Endothelial cell of umbilical vein (primary cell): ENCODE measurements at regions not wholly inside any gene's neighbourhood (a gene's known extent, or its start where the extent isn't known, plus 50 kb on each side); places are given as distances from the start of the nearest gene placed in this dataset.

ENCODE experiments used
- BruUV-seq: library from RNA; stranded (reverse); fragments of 400-500 nt; replicated peaks from 2 replicates; lab custom pipeline; 2021; lab: Mats Ljungman, UMichigan
- CTCF ChIA-PET: fragments of 300-600, 350-600 bp; sonication (Branson Sonifier 250); formaldehyde crosslinking; loops from one replicate; lab custom pipeline; 2021; ENCODE audit warnings: antibody characterized with exemption, inconsistent platforms; lab: Charles Lee
- POLR2A ChIA-PET: fragments of 300-600, 350-600 bp; sonication (Branson Sonifier 250); formaldehyde crosslinking; loops from one replicate; lab custom pipeline; 2021; ENCODE audit warnings: antibody characterized with exemption, inconsistent platforms; lab: Charles Lee
- DNase-seq: peaks from one replicate; pipeline ENCODE4 v3.0.0-alpha.2; 2011; ENCODE audit warnings: low read depth, low spot score
- FAIRE-seq: peaks from 2 replicates; lab custom pipeline; 2011; peaks lifted over from hg19 to GRCh38; lab: Jason Lieb, UNC
- H2AFZ ChIP-seq: 2 replicates; pipeline ENCODE4 v1.6.0; 2012; ENCODE audit warnings: low read depth, low read length, control low read depth, inconsistent platforms
- H3K27ac ChIP-seq: 2 replicates; pipeline ENCODE4 v1.5.1; 2011; ENCODE audit warnings: low read depth, mild to moderate bottlenecking, control low read depth, low read length, moderate library complexity; ENCODE audit not compliant: insufficient read depth
- H3K27me3 ChIP-seq, 2 experiments: 2 replicates each; pipeline versions ENCODE4 v1.6.0 to v1.6.1; 2011; ENCODE audit warnings: low read length in 2 of 2, mixed read lengths in 1 of 2; ENCODE audit not compliant: control insufficient read depth in 2 of 2, insufficient read depth in 2 of 2
- H3K36me3 ChIP-seq, 2 experiments: 2 replicates in 1 of 2; 3 replicates in 1 of 2; pipeline ENCODE4 v1.5.1; 2011; ENCODE audit warnings: low read length in 2 of 2, mild to moderate bottlenecking in 1 of 2, moderate library complexity in 1 of 2; ENCODE audit not compliant: control insufficient read depth in 2 of 2, insufficient read depth in 2 of 2; ENCODE audit errors: extremely low read depth in 1 of 2
- H3K4me1 ChIP-seq: 3 replicates; pipeline ENCODE4 v1.5.1; 2011; ENCODE audit warnings: mild to moderate bottlenecking, low read length; ENCODE audit not compliant: control insufficient read depth, insufficient read depth; ENCODE audit errors: extremely low read depth
- H3K4me2 ChIP-seq: 2 replicates; pipeline ENCODE4 v1.6.1; 2011; ENCODE audit warnings: low read length, control low read depth, mixed read lengths; ENCODE audit not compliant: insufficient read depth
- H3K4me3 ChIP-seq, 3 experiments: fragments of 200-600 bp in 1 of 3; sonication (generic), shearing (Covaris generic) in 1 of 3; replicated peaks in 1 of 3; 2 replicates each; pipeline ENCODE4 v1.5.1; 2011 to 2016; ENCODE audit warnings: control low read depth in 3 of 3, low read length in 3 of 3, mild to moderate bottlenecking in 2 of 3, inconsistent platforms in 1 of 3, low read depth in 1 of 3, moderate library complexity in 1 of 3; ENCODE audit not compliant: insufficient read depth in 1 of 3
- H3K79me2 ChIP-seq: 2 replicates; pipeline ENCODE4 v1.6.0; 2012; ENCODE audit warnings: low read length, inconsistent platforms; ENCODE audit not compliant: control insufficient read depth, insufficient read depth
- H3K9ac ChIP-seq: replicated peaks from 2 replicates; pipeline ENCODE3; 2011; ENCODE audit warnings: low read length, control low read depth; ENCODE audit not compliant: insufficient read depth; ENCODE audit errors: extremely low read depth
- H3K9me1 ChIP-seq: replicated peaks from 3 replicates; pipeline ENCODE4 v1.6.0; 2011; ENCODE audit warnings: mild to moderate bottlenecking, low read length; ENCODE audit not compliant: control insufficient read depth, insufficient read depth; ENCODE audit errors: extremely low read depth
- H3K9me3 ChIP-seq: replicated peaks from 2 replicates; pipeline ENCODE4 v1.5.1; 2012; ENCODE audit warnings: low read length, inconsistent platforms; ENCODE audit not compliant: control insufficient read depth, insufficient read depth
- H4K20me1 ChIP-seq: replicated peaks from 2 replicates; pipeline ENCODE3; 2011; ENCODE audit warnings: mild to moderate bottlenecking, low read length; ENCODE audit not compliant: control insufficient read depth, insufficient read depth; ENCODE audit errors: extremely low read depth
- CTCF ChIP-seq, 2 donors: IDR thresholded peaks; 1 replicate in 1 of 2; 2 replicates in 1 of 2; pipeline ENCODE4 v1.5.1; 2011; ENCODE audit warnings: low read length in 2 of 2, mild to moderate bottlenecking in 2 of 2, moderate library complexity in 2 of 2, control low read depth in 1 of 2, inconsistent platforms in 1 of 2, low read depth in 1 of 2; ENCODE audit not compliant: insufficient read depth in 1 of 2; ENCODE audit errors: extremely low read depth in 1 of 2
- EZH2 ChIP-seq: IDR thresholded peaks from 2 replicates; pipeline ENCODE4 v1.6.1; 2012; ENCODE audit warnings: borderline replicate concordance, low read depth, mild to moderate bottlenecking, moderate library complexity, low read length, inconsistent platforms; ENCODE audit not compliant: severe bottlenecking
- FOS ChIP-seq: IDR thresholded peaks from 2 replicates; pipeline ENCODE4 v1.6.1; 2011; ENCODE audit warnings: mild to moderate bottlenecking, low read length, moderate library complexity, borderline replicate concordance; ENCODE audit not compliant: insufficient read depth
- GATA2 ChIP-seq: IDR thresholded peaks from 2 replicates; pipeline ENCODE4 v1.7.0; 2011; ENCODE audit warnings: low read depth, mild to moderate bottlenecking, moderate library complexity, mixed read lengths, low read length; ENCODE audit not compliant: insufficient read length, insufficient read depth
- JUN ChIP-seq: IDR thresholded peaks from 2 replicates; pipeline ENCODE4 v1.6.1; 2011; ENCODE audit warnings: borderline replicate concordance, low read depth; ENCODE audit not compliant: insufficient read length, insufficient read depth
- MAX ChIP-seq: IDR thresholded peaks from 2 replicates; pipeline ENCODE4 v1.6.1; 2011; ENCODE audit not compliant: insufficient read depth, insufficient read length
- MYC ChIP-seq: IDR thresholded peaks from one replicate; pipeline ENCODE4 v1.6.1; 2011; ENCODE audit warnings: mild to moderate bottlenecking, low read depth, low read length
- POLR2A ChIP-seq: IDR thresholded peaks from 2 replicates; pipeline ENCODE4 v1.6.1; 2012; ENCODE audit warnings: low read depth, mild to moderate bottlenecking, control low read depth, low read length
- POLR2AphosphoS5 ChIP-seq: IDR thresholded peaks from 2 replicates; pipeline ENCODE4 v1.6.1; 2012; ENCODE audit warnings: low read depth, mild to moderate bottlenecking, control low read depth, low read length, moderate library complexity; ENCODE audit not compliant: insufficient read depth
- dilution Hi-C: fragments of 300-500 bp; cut with MboI; formaldehyde crosslinking; loops from one replicate; pipeline ENCODE4 v1.15.0; 2019; ENCODE audit warnings: low sequenced_read_pairs; ENCODE audit not compliant: extremely low pct_ligation_motif_present
- intact Hi-C: fragments of 100-400 bp; cut with micrococcal nuclease; formaldehyde crosslinking; loops from one replicate; pipeline ENCODE4 v1.10.0; 2022

- H3K9me3 ChIP-seq, result no peaks in the 10 kb centered on the region
- intact Hi-C loops (no loop called here), dilution Hi-C loops (no loop called here)
- no peak for TF ChIP-seq FOS
- no peak for TF ChIP-seq MAX
- no peak for TF ChIP-seq POLR2AphosphoS5
- no peak for TF ChIP-seq CTCF (IDR thresholded peaks at IDR 0.05; ENCODE audit: extremely low read depth in 1 of 2, insufficient read depth in 1 of 2, low read depth in 1 of 2, low read length in 2 of 2)
- TF ChIP-seq JUN, result no peak
- TF ChIP-seq MYC, result no peak
- TF ChIP-seq POLR2A, result no peak
- TF ChIP-seq EZH2, result no peak
- TF ChIP-seq GATA2, result no peak
- no peaks in the 10 kb centered on the region for H3K4me1 ChIP-seq
- no peak overlapping the region for H3K9ac ChIP-seq
- no peak overlapping the region for H2AFZ ChIP-seq
- H3K4me3 ChIP-seq, result no peak overlapping the region
- BruUV-seq, result no TSS peak
- H3K4me2 ChIP-seq, result no peak overlapping the region
- DNase-seq (no peak), FAIRE-seq (no peak)
- H4K20me1 ChIP-seq, result no peaks in the 10 kb centered on the region
- ChIA-PET CTCF (no interaction called here), POLR2A (no interaction called here)
- no peaks in the 10 kb centered on the region for H3K79me2 ChIP-seq
- H3K36me3 ChIP-seq, result no peaks in the 10 kb centered on the region
- no peaks in the 10 kb centered on the region for H3K9me1 ChIP-seq
- peaks cover 0 to 4% of the 10 kb centered on the region in 2 experiments for H3K27me3 ChIP-seq
- no peak overlapping the region for H3K27ac ChIP-seq
Measured at GRCh38 chr14:23751616-23752015, 115.5 kb downstream of the DHRS2 start.
